Tibial artery (tissue), 4 donors: ENCODE measurements at regions not wholly inside any gene's neighbourhood (a gene's known extent, or its start where the extent isn't known, plus 50 kb on each side); places are given as distances from the start of the nearest gene placed in this dataset.

Experiments
- DNase-seq, 2 donors: peaks; one replicate each; pipeline ENCODE4 v3.0.0-alpha.2; 2019
- H3K27ac ChIP-seq, 2 donors: fragments of 200-600 bp; sonication (generic) in 1 of 2; 1 replicate in 1 of 2; 2 replicates in 1 of 2; pipeline ENCODE4 v1.5.1; 2018 to 2019; ENCODE audit warnings: mild to moderate bottlenecking in 1 of 2
- H3K27me3 ChIP-seq, 2 donors: fragments of 200-600 bp; sonication (generic) in 1 of 2; one replicate each; pipeline versions ENCODE4 v1.5.1 to v1.6.0; 2016 to 2019
- H3K36me3 ChIP-seq, 3 donors: fragments of 200-600 bp; sonication (generic) in 2 of 3; one replicate each; pipeline ENCODE4 v1.5.1; 2016 to 2019; ENCODE audit warnings: mild to moderate bottlenecking in 2 of 3
- H3K4me1 ChIP-seq, 4 donors: fragments of 200-600 bp; sonication (generic) in 2 of 4; 1 replicate in 3 of 4; 2 replicates in 1 of 4; pipeline ENCODE4 v1.5.1; 2016 to 2019
- H3K4me3 ChIP-seq, 2 donors: fragments of 200-600 bp; sonication (generic) in 1 of 2; 1 replicate in 1 of 2; 2 replicates in 1 of 2; pipeline ENCODE4 v1.5.1; 2018 to 2019; ENCODE audit warnings: mild to moderate bottlenecking in 2 of 2
- H3K9me3 ChIP-seq, 3 donors: fragments of 200-600 bp; sonication (generic) in 1 of 3; one replicate each; pipeline ENCODE4 v1.5.1; 2016 to 2019
- CTCF ChIP-seq, 2 experiments: fragments of 200-600 bp in 1 of 2; fragments of 450-650 bp in 1 of 2; IDR thresholded peaks; one replicate each; pipeline ENCODE4 v1.5.1; 2017 to 2019; ENCODE audit warnings: antibody characterized with exemption in 2 of 2, mild to moderate bottlenecking in 1 of 2, moderate library complexity in 1 of 2
- intact Hi-C: fragments of 100-400 bp; cut with DNase I; formaldehyde crosslinking; loops from one replicate; pipeline ENCODE4 v1.15.0; 2023; ENCODE audit warnings: low total_unique reads

- H3K9me3 ChIP-seq = no peaks in the 10 kb centered on the region
- DNase-seq = no peak
- intact Hi-C loops = no loop called here
- H3K4me3 ChIP-seq = no peak overlapping the region
- H3K27ac ChIP-seq = no peak overlapping the region
- peaks cover 0 to 18% of the 10 kb centered on the region in 2 donors for H3K27me3 ChIP-seq
- no peaks in the 10 kb centered on the region for H3K36me3 ChIP-seq
- no peak for TF ChIP-seq CTCF (IDR thresholded peaks at IDR 0.05)
- H3K4me1 ChIP-seq = no peaks in the 10 kb centered on the region
These were observed 52.2 kb upstream of the TMEM18 start for GRCh38 chr2:729376-729861.

- intact Hi-C loops = no loop called here
- H3K27ac ChIP-seq = no peak overlapping the region
- peaks cover 0 to 11% of the 10 kb centered on the region in 2 donors for H3K27me3 ChIP-seq
- no peak for TF ChIP-seq CTCF (IDR thresholded peaks at IDR 0.05)
- no peaks in the 10 kb centered on the region for H3K36me3 ChIP-seq
- no peak for DNase-seq
- no peak overlapping the region for H3K4me3 ChIP-seq
- no peaks in the 10 kb centered on the region for H3K4me1 ChIP-seq
- no peaks in the 10 kb centered on the region for H3K9me3 ChIP-seq
These were observed 51.0 kb upstream of the TMEM18 start for GRCh38 chr2:728165-728564.

GRCh38 chr2:727071-727470, 49.9 kb upstream of the TMEM18 start:
- Histone ChIP-seq H3K4me3 (no peak overlapping the region), H3K27me3 (peaks cover 0 to 11% of the 10 kb centered on the region in 2 donors), H3K36me3 (no peaks in the 10 kb centered on the region), H3K27ac (no peak overlapping the region), H3K4me1 (no peaks in the 10 kb centered on the region), H3K9me3 (no peaks in the 10 kb centered on the region)
- DNase-seq = no peak
- intact Hi-C loops = no loop called here
- no peak for TF ChIP-seq CTCF (IDR thresholded peaks at IDR 0.05)
